Neutrophil (primary cell): ENCODE measurements at regions not wholly inside any gene's neighbourhood (a gene's known extent, or its start where the extent isn't known, plus 50 kb on each side); places are given as distances from the start of the nearest gene placed in this dataset.

Source experiments
- H3K27ac ChIP-seq: fragments of 200-600 bp; sonication (generic); 2 replicates; pipeline ENCODE4 v1.5.1; 2016; ENCODE audit warnings: mild to moderate bottlenecking, moderate library complexity
- H3K27me3 ChIP-seq: fragments of 200-600 bp; sonication (generic); 2 replicates; pipeline ENCODE4 v1.6.0; 2016; ENCODE audit warnings: mild to moderate bottlenecking
- H3K36me3 ChIP-seq: fragments of 200-600 bp; sonication (generic); 2 replicates; pipeline ENCODE4 v1.5.1; 2017
- H3K4me1 ChIP-seq, 2 experiments: fragments of 200-600 bp in 1 of 2; sonication (generic) in 1 of 2; 1 replicate in 1 of 2; 2 replicates in 1 of 2; pipeline versions ENCODE4 v1.5.1 to v1.6.1; 2013 to 2016; ENCODE audit warnings: low read depth in 1 of 2, low read length in 1 of 2, mild to moderate bottlenecking in 1 of 2, moderate library complexity in 1 of 2; ENCODE audit not compliant: control insufficient read depth in 1 of 2, insufficient read depth in 1 of 2
- H3K4me3 ChIP-seq, 2 experiments: fragments of 200-600 bp in 1 of 2; sonication (generic) in 1 of 2; 1 replicate in 1 of 2; 2 replicates in 1 of 2; pipeline ENCODE4 v1.5.1; 2013 to 2016; ENCODE audit warnings: low read depth in 1 of 2, low read length in 1 of 2, mild to moderate bottlenecking in 1 of 2, moderate library complexity in 1 of 2
- H3K9me3 ChIP-seq: fragments of 200-600 bp; sonication (generic); 2 replicates; pipeline ENCODE4 v1.5.1; 2016
- CTCF ChIP-seq: fragments of 200-600 bp; sonication (generic); IDR thresholded peaks from 2 replicates; pipeline ENCODE4 v1.5.1; 2016; ENCODE audit warnings: antibody characterized with exemption

DNA sequence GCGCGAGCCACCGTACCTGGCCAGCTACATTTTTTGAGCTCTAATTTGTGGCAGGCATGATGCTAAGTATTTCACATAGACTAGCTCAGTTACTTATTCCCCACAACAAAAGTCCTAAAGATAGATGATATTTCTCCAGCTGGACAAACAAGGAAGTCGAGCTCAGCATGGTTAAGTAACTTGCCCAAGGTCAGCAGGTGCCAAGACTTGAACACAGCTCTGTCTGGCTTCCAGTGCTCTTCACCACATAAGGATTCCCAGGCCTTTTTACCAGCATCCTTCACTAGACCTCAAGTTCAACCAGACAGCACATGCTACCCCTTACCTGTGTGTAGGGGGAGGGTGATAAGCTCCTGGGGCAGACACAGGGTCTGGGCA is 177.3 kb upstream of the NCAM1 start:
- Histone ChIP-seq H3K4me3 (no peak overlapping the region), H3K27me3 (no peaks in the 10 kb centered on the region), H3K27ac (no peak overlapping the region), H3K36me3 (no peaks in the 10 kb centered on the region), H3K4me1 (no peaks in the 10 kb centered on the region), H3K9me3 (no peaks in the 10 kb centered on the region)
- no peak for TF ChIP-seq CTCF

DNA sequence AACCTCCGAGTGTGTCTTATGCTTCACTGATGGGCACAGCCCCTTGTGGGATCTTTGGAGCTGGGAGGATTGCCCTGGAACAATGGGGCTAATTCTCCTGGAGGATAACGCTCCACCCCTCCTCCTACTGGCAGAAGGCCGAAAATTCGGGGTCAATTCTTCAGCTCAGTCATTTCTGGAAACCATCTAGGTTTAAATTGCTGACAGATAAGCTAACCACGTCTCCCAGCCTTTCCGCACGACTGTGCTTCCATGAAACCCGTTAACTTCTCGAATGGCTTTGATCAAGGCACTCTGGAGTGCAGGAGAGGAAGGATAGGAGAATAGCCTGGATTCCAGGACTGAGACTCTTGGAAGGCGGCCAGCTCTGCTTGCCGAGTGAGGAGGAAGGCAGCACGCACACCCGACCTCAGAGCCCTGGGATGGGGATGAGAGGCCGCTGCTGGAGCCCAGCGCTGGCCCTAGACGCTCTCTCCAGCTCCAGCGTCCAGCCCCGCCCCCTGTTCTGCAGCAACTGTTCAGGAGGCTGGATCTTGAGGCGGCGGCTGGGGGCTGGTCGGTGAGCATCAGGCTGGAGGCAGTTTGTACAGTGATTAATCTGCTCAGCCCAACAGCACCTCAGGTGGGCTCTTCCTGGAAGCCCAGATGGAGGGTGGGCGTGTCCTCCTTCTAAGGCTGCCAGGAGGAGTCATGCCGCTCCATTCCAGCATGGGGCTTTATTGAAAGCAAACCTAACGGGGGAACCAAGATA is 176.7 kb upstream of the NCAM1 start:
- Histone ChIP-seq H3K9me3 (no peaks in the 10 kb centered on the region), H3K4me1 (no peaks in the 10 kb centered on the region), H3K36me3 (no peaks in the 10 kb centered on the region), H3K27ac (no peak overlapping the region), H3K27me3 (no peaks in the 10 kb centered on the region), H3K4me3 (no peak overlapping the region)
- no peak for TF ChIP-seq CTCF

GRCh38 chr11:112785149-112785548 is 176.1 kb upstream of the NCAM1 start:
- H3K36me3 ChIP-seq: no peaks in the 10 kb centered on the region
- TF ChIP-seq CTCF: no peak
- H3K27me3 ChIP-seq: no peaks in the 10 kb centered on the region
- H3K4me1 ChIP-seq: no peaks in the 10 kb centered on the region
- H3K4me3 ChIP-seq: no peak overlapping the region
- H3K27ac ChIP-seq: no peak overlapping the region
- H3K9me3 ChIP-seq: no peaks in the 10 kb centered on the region

DNA sequence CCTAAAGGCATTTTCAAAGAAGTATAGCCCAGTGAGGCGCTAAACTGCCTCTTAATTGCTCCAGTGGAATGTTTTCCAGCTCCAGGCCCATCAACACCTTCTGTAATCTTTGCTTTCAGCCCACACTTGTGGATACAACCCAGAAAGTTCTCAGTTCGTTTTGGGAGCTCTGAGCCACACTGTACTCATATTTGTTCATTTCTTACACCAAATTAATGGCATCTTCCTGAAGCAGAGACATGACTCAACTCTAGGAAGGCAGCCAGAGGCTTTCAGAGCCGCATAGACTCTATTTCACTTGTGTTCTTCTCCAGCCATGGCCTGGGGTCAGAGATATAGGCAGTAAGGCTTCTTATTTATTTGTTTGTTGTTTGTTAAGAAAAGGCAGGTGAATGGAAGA is 175.5 kb upstream of the NCAM1 start:
- Histone ChIP-seq H3K27ac (no peak overlapping the region), H3K27me3 (no peaks in the 10 kb centered on the region), H3K4me3 (no peak overlapping the region), H3K9me3 (no peaks in the 10 kb centered on the region), H3K4me1 (no peaks in the 10 kb centered on the region), H3K36me3 (no peaks in the 10 kb centered on the region)
- TF ChIP-seq CTCF: no peak

DNA sequence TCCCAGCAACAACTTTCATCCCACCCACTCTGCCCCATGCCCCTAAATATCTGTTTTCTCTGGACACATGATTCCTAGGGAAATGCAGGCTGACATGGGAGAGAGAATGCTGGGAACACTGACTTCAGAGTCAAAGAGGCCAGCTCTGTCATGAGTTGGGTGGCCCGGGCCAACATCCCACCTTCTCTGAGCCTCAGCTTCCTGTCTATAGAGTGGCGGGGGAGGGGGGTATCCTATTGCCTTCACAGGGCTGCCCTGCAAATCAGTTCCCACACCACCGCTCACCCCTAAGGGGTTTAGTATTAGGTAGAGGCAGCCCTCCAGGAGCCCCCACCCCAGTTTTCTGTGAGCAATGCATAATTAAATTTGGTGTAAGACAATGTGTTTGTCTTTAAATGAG is 175.0 kb upstream of the NCAM1 start:
- H3K4me1 ChIP-seq: no peaks in the 10 kb centered on the region
- no peaks in the 10 kb centered on the region for H3K27me3 ChIP-seq
- H3K36me3 ChIP-seq: no peaks in the 10 kb centered on the region
- no peak overlapping the region for H3K27ac ChIP-seq
- TF ChIP-seq CTCF: no peak
- no peaks in the 10 kb centered on the region for H3K9me3 ChIP-seq
- no peak overlapping the region for H3K4me3 ChIP-seq
